Smooth muscle cell (in vitro differentiated cells): ENCODE measurements at regions not wholly inside any gene's neighbourhood (a gene's known extent, or its start where the extent isn't known, plus 50 kb on each side); places are given as distances from the start of the nearest gene placed in this dataset.

Source experiments
- DNase-seq: peaks from one replicate; lab custom pipeline; 2025; ENCODE audit not compliant: unreplicated experiment; lab: John Stamatoyannopoulos, UW
- H2AFZ ChIP-seq: fragments of 200-600 bp; sonication (generic); 2 replicates; pipeline ENCODE4 v1.6.0; 2016; ENCODE audit warnings: antibody characterized with exemption, low read depth, mild to moderate bottlenecking
- H3F3A ChIP-seq: fragments of 200-600 bp; sonication (generic); 2 replicates; pipeline ENCODE4 v1.6.0; 2017; ENCODE audit warnings: antibody characterized with exemption, low read depth
- H3K27ac ChIP-seq: fragments of 200-600 bp; sonication (generic); 2 replicates; pipeline ENCODE4 v1.5.1; 2016; ENCODE audit warnings: low read depth, mild to moderate bottlenecking
- H3K27me3 ChIP-seq: fragments of 200-600 bp; sonication (generic); 2 replicates; pipeline ENCODE4 v1.6.1; 2016; ENCODE audit warnings: low read depth, mild to moderate bottlenecking
- H3K36me3 ChIP-seq: fragments of 200-600 bp; sonication (generic); 2 replicates; pipeline ENCODE4 v1.5.1; 2016; ENCODE audit warnings: low read depth
- H3K4me1 ChIP-seq: fragments of 200-600 bp; sonication (generic); 2 replicates; pipeline ENCODE4 v1.5.1; 2016; ENCODE audit warnings: low read depth
- H3K4me2 ChIP-seq: fragments of 200-600 bp; sonication (generic); 2 replicates; pipeline ENCODE4 v1.6.0; 2016; ENCODE audit warnings: mild to moderate bottlenecking
- H3K4me3 ChIP-seq: fragments of 200-600 bp; sonication (generic); 2 replicates; pipeline ENCODE4 v1.5.1; 2016; ENCODE audit warnings: mild to moderate bottlenecking
- H3K79me2 ChIP-seq: fragments of 200-600 bp; sonication (generic); 2 replicates; pipeline ENCODE4 v1.6.0; 2016; ENCODE audit warnings: low read depth, mild to moderate bottlenecking
- H3K9ac ChIP-seq: fragments of 200-600 bp; sonication (generic); 2 replicates; pipeline ENCODE4 v1.6.0; 2016; ENCODE audit warnings: low read depth
- H3K9me3 ChIP-seq: fragments of 200-600 bp; sonication (generic); replicated peaks from 2 replicates; pipeline ENCODE4 v1.5.1; 2016; ENCODE audit warnings: low read depth
- H4K20me1 ChIP-seq: fragments of 200-600 bp; sonication (generic); 2 replicates; pipeline ENCODE4 v1.6.0; 2016; ENCODE audit warnings: low read depth
- CTCF ChIP-seq: fragments of 200-600 bp; sonication (generic); IDR thresholded peaks from 2 replicates; pipeline ENCODE4 v1.5.1; 2017; ENCODE audit warnings: borderline replicate concordance, mild to moderate bottlenecking, antibody characterized with exemption; ENCODE audit not compliant: insufficient read depth, poor library complexity, severe bottlenecking
- WGBS: methylation state at CpG from one replicate; pipeline ENCODE4 v1.1.7; 2016; ENCODE audit warnings: low lambda C conversion rate; 5-methylcytosine and 5-hydroxymethylcytosine counted together

GRCh38 chr2:53265544-53266299 lies 501.9 kb upstream of the CHAC2 start:
- DNase-seq: no peak
- Histone ChIP-seq H3K4me1 (peaks cover 3% of the 10 kb centered on the region), H3K4me3 (no peak overlapping the region), H3K4me2 (no peak overlapping the region), H3K9ac (no peak overlapping the region), H3K36me3 (no peaks in the 10 kb centered on the region), H3K27ac (no peak overlapping the region), H3K27me3 (no peaks in the 10 kb centered on the region), H3F3A (no peaks in the 10 kb centered on the region), H3K79me2 (no peaks in the 10 kb centered on the region), H4K20me1 (no peaks in the 10 kb centered on the region), H3K9me3 (no peaks in the 10 kb centered on the region), H2AFZ (no peak overlapping the region)
- TF ChIP-seq CTCF: no peak
- 94% methylated on average over 3 of the region's 3 CpGs for WGBS

GRCh38 chr2:53260568-53260967 lies 507.0 kb upstream of the CHAC2 start:
- Histone ChIP-seq H3K27me3 (no peaks in the 10 kb centered on the region), H3K27ac (no peak overlapping the region), H3K9me3 (no peaks in the 10 kb centered on the region), H3K36me3 (no peaks in the 10 kb centered on the region), H3K79me2 (no peaks in the 10 kb centered on the region), H4K20me1 (no peaks in the 10 kb centered on the region), H3F3A (no peaks in the 10 kb centered on the region), H2AFZ (no peak overlapping the region), H3K4me1 (no peaks in the 10 kb centered on the region), H3K4me3 (no peak overlapping the region), H3K9ac (no peak overlapping the region), H3K4me2 (no peak overlapping the region)
- no peak for TF ChIP-seq CTCF
- 92% methylated on average over 5 of the region's 5 CpGs for WGBS
- DNase-seq: no peak

GRCh38 chr2:53259395-53260009 lies 508.1 kb upstream of the CHAC2 start:
- Histone ChIP-seq H3K4me1 (no peaks in the 10 kb centered on the region), H3K27me3 (no peaks in the 10 kb centered on the region), H3K27ac (no peak overlapping the region), H3K9me3 (no peaks in the 10 kb centered on the region), H3K79me2 (no peaks in the 10 kb centered on the region), H3K4me3 (no peak overlapping the region), H3K9ac (no peak overlapping the region), H2AFZ (no peak overlapping the region), H3K4me2 (no peak overlapping the region), H4K20me1 (no peaks in the 10 kb centered on the region), H3F3A (no peaks in the 10 kb centered on the region), H3K36me3 (no peaks in the 10 kb centered on the region)
- no peak for DNase-seq
- WGBS: 97% methylated on average over 29 of the region's 29 CpGs
- no peak for TF ChIP-seq CTCF
